IMR-90 (cell line): ENCODE measurements at regions not wholly inside any gene's neighbourhood (a gene's known extent, or its start where the extent isn't known, plus 50 kb on each side); places are given as distances from the start of the nearest gene placed in this dataset.

Experiments used
- ATAC-seq: fragments of 200-7000 bp; cut with Tn5 transposase; 2 replicates; pipeline ENCODE4 v1.9.1; 2020; ENCODE audit warnings: low read depth, mild to moderate bottlenecking, moderate library complexity
- BruUV-seq: library from RNA; stranded (reverse); fragments of 400-500 nt; replicated peaks from 2 replicates; lab custom pipeline; 2021; lab: Mats Ljungman, UMichigan
- CTCF ChIA-PET: fragments of 300-600 bp; formaldehyde crosslinking; extraction: SDS; loops from one replicate; lab custom pipeline; 2021; ENCODE audit warnings: antibody characterized with exemption; lab: Yijun Ruan, JAX
- POLR2A ChIA-PET: fragments of 300-600 bp; sonication (Branson Sonifier 250); formaldehyde crosslinking; loops from one replicate; lab custom pipeline; 2022; ENCODE audit warnings: antibody characterized with exemption; ENCODE audit not compliant: unreplicated experiment; lab: Charles Lee
- DNase-seq: peaks from one replicate; pipeline ENCODE4 v3.0.0; 2013
- H2AFZ ChIP-seq: replicated peaks from 2 replicates; pipeline ENCODE3; 2013; ENCODE audit warnings: low read length, mild to moderate bottlenecking; ENCODE audit not compliant: poor library complexity
- H2AK5ac ChIP-seq: 2 replicates; pipeline ENCODE4 v1.6.1; 2013; ENCODE audit warnings: low read depth, low read length, inconsistent platforms
- H2AK9ac ChIP-seq: replicated peaks from 2 replicates; pipeline ENCODE3; 2013; ENCODE audit warnings: mild to moderate bottlenecking, low read depth, low read length, moderate library complexity; ENCODE audit not compliant: poor library complexity
- H2BK120ac ChIP-seq: 2 replicates; pipeline ENCODE4 v1.6.1; 2013; ENCODE audit warnings: low read depth, low read length, inconsistent platforms
- H2BK15ac ChIP-seq: 3 replicates; pipeline ENCODE4 v1.6.1; 2013; ENCODE audit warnings: low read depth, low read length, inconsistent platforms
- H2BK20ac ChIP-seq: 2 replicates; pipeline ENCODE4 v1.6.1; 2013; ENCODE audit warnings: low read depth, mild to moderate bottlenecking, inconsistent platforms, low read length, moderate library complexity
- H2BK5ac ChIP-seq: 2 replicates; pipeline ENCODE4 v1.6.1; 2013; ENCODE audit warnings: mild to moderate bottlenecking, low read depth, low read length, inconsistent platforms; ENCODE audit not compliant: poor library complexity, severe bottlenecking
- H3K14ac ChIP-seq: replicated peaks from 2 replicates; pipeline ENCODE4 v1.6.1; 2013; ENCODE audit warnings: low read depth, low read length, inconsistent platforms
- H3K18ac ChIP-seq: 2 replicates; pipeline ENCODE4 v1.6.1; 2013; ENCODE audit warnings: low read depth, low read length, control low read depth
- H3K23ac ChIP-seq: 2 replicates; pipeline ENCODE4 v1.6.1; 2013; ENCODE audit warnings: low read depth, low read length, inconsistent platforms
- H3K27ac ChIP-seq: 2 replicates; pipeline ENCODE4 v1.5.1; 2013; ENCODE audit warnings: mild to moderate bottlenecking, control low read depth, low read length; ENCODE audit not compliant: insufficient read depth
- H3K27me3 ChIP-seq: 2 replicates; pipeline ENCODE4 v1.6.1; 2013; ENCODE audit warnings: low read length; ENCODE audit not compliant: control insufficient read depth, insufficient read depth
- H3K36me3 ChIP-seq: 2 replicates; pipeline ENCODE4 v1.6.1; 2013; ENCODE audit warnings: low read length, mixed read lengths; ENCODE audit not compliant: control insufficient read depth, insufficient read depth
- H3K4ac ChIP-seq: 2 replicates; pipeline ENCODE4 v1.6.1; 2013; ENCODE audit warnings: low read depth, low read length, inconsistent platforms
- H3K4me1 ChIP-seq: 2 replicates; pipeline ENCODE4 v1.6.1; 2013; ENCODE audit warnings: low read length, mixed read lengths; ENCODE audit not compliant: control insufficient read depth, insufficient read depth
- H3K4me2 ChIP-seq: 2 replicates; pipeline ENCODE4 v1.6.1; 2013; ENCODE audit warnings: low read depth, mild to moderate bottlenecking, control low read depth, low read length, moderate library complexity
- H3K4me3 ChIP-seq: 2 replicates; pipeline ENCODE4 v1.5.1; 2013; ENCODE audit warnings: low read depth, mild to moderate bottlenecking, control low read depth, low read length, moderate library complexity; ENCODE audit not compliant: insufficient read depth
- H3K56ac ChIP-seq: 2 replicates; pipeline ENCODE4 v1.6.1; 2013; ENCODE audit warnings: low read length, inconsistent platforms; ENCODE audit not compliant: insufficient read depth; ENCODE audit errors: extremely low read depth
- H3K79me1 ChIP-seq, 2 experiments: 2 replicates each; pipeline ENCODE4 v1.6.1; 2013; ENCODE audit warnings: low read length in 2 of 2, inconsistent platforms in 1 of 2, low read depth in 1 of 2
- H3K9ac ChIP-seq: 2 replicates; pipeline ENCODE4 v1.6.1; 2013; ENCODE audit warnings: low read depth, low read length, control low read depth
- H3K9me1 ChIP-seq: 2 replicates; pipeline ENCODE4 v1.6.1; 2013; ENCODE audit warnings: low read length, inconsistent platforms; ENCODE audit not compliant: insufficient read depth
- H3K9me3 ChIP-seq: 2 replicates; pipeline ENCODE4 v1.6.1; 2013; ENCODE audit warnings: low read length; ENCODE audit not compliant: control insufficient read depth, insufficient read depth
- H4K20me1 ChIP-seq: 2 replicates; pipeline ENCODE4 v1.6.1; 2013; ENCODE audit warnings: low read length, inconsistent platforms; ENCODE audit not compliant: insufficient read depth
- H4K5ac ChIP-seq: 2 replicates; pipeline ENCODE4 v1.6.1; 2013; ENCODE audit warnings: mild to moderate bottlenecking, low read depth, low read length, control low read depth
- H4K8ac ChIP-seq, 2 experiments: 2 replicates each; pipeline ENCODE4 v1.6.1; 2013; ENCODE audit warnings: low read depth in 2 of 2, low read length in 2 of 2, control low read depth in 1 of 2, inconsistent platforms in 1 of 2
- H4K91ac ChIP-seq: 2 replicates; pipeline ENCODE4 v1.6.1; 2013; ENCODE audit warnings: low read depth, low read length, inconsistent platforms; ENCODE audit not compliant: insufficient read depth
- CEBPB ChIP-seq: IDR thresholded peaks from 2 replicates; pipeline ENCODE4 v1.6.1; 2012; ENCODE audit warnings: low read depth, low read length, improper control_type of control experiment
- CHD1 ChIP-seq: IDR thresholded peaks from 2 replicates; pipeline ENCODE4 v1.6.1; 2012; ENCODE audit warnings: low read depth, low read length, improper control_type of control experiment
- ELK1 ChIP-seq: fragments of 150-350 bp; IDR thresholded peaks from 2 replicates; pipeline ENCODE4 v1.6.1; 2016; ENCODE audit warnings: low read depth, mild to moderate bottlenecking, low read length, moderate library complexity, borderline replicate concordance
- MAFK ChIP-seq: IDR thresholded peaks from 2 replicates; pipeline ENCODE4 v1.6.1; 2012; ENCODE audit warnings: low read depth, low read length, improper control_type of control experiment
- MAZ ChIP-seq: IDR thresholded peaks from 2 replicates; pipeline ENCODE4 v1.6.1; 2012; ENCODE audit warnings: low read depth, mild to moderate bottlenecking, low read length, improper control_type of control experiment, moderate library complexity, borderline replicate concordance
- NFE2L2 ChIP-seq: fragments of 150-350 bp; IDR thresholded peaks from 2 replicates; pipeline ENCODE4 v1.6.1; 2016; ENCODE audit warnings: low read depth, mild to moderate bottlenecking, low read length
- POLR2A ChIP-seq: IDR thresholded peaks from 2 replicates; pipeline ENCODE4 v1.6.1; 2012; ENCODE audit warnings: mild to moderate bottlenecking, low read depth, low read length
- RAD21 ChIP-seq: IDR thresholded peaks from 2 replicates; pipeline ENCODE4 v1.6.1; 2012; ENCODE audit warnings: low read length, improper control_type of control experiment
- WGBS, 2 experiments: methylation state at CpG; one replicate each; pipeline versions ENCODE4 v1.1.5 to v1.1.7; 2013; ENCODE audit warnings: missing lambda C conversion rate in 2 of 2; ENCODE audit not compliant: insufficient read length in 1 of 2; ENCODE audit errors: extremely low coverage in 2 of 2; 5-methylcytosine and 5-hydroxymethylcytosine counted together
- dilution Hi-C: fragments of 300-500 bp; cut with HindIII; formaldehyde crosslinking; loops from one replicate; pipeline ENCODE4 v1.14.3; 2018; ENCODE audit warnings: low sequenced_read_pairs; ENCODE audit not compliant: unreplicated experiment
- in situ Hi-C: fragments of 300-500 bp; cut with MboI; formaldehyde crosslinking; loops from 3 replicates; pipeline ENCODE4 v1.14.3; 2019; ENCODE audit warnings: low sequenced_read_pairs, inconsistent platforms, mixed read lengths
- intact Hi-C: fragments of 100-400 bp; cut with micrococcal nuclease; formaldehyde crosslinking; loops from 2 replicates; pipeline ENCODE4 v1.10.0; 2022

- H3K23ac ChIP-seq, result no peak overlapping the region
- H3K14ac ChIP-seq, result no peak overlapping the region
- no peaks in the 10 kb centered on the region for H3K27me3 ChIP-seq
- H3K4ac ChIP-seq, result no peak overlapping the region
- no peak overlapping the region for H2AFZ ChIP-seq
- H4K20me1 ChIP-seq, result no peaks in the 10 kb centered on the region
- H3K9me1 ChIP-seq, result no peaks in the 10 kb centered on the region
- ChIA-PET CTCF (interaction anchor here (0.9 kb wide), 1 partner anchor 75 kb away, joined by 3 read pairs; no protein-coding TSS in a partner anchor), POLR2A (no interaction called here)
- H3K36me3 ChIP-seq, result no peaks in the 10 kb centered on the region
- no peak overlapping the region for H4K8ac ChIP-seq
- no peak overlapping the region for H4K91ac ChIP-seq
- no peak overlapping the region for H4K5ac ChIP-seq
- no peaks in the 10 kb centered on the region for H3K79me1 ChIP-seq
- H3K56ac ChIP-seq, result no peak overlapping the region
- DNase-seq (no peak), ATAC-seq (no peak)
- no peak overlapping the region for H2BK5ac ChIP-seq
- TF ChIP-seq ELK1, result no peak
- TF ChIP-seq CEBPB, result no peak
- TF ChIP-seq MAFK, result no peak
- TF ChIP-seq CHD1, result no peak
- TF ChIP-seq MAZ, result no peak
- TF ChIP-seq NFE2L2, result no peak
- no peak for TF ChIP-seq RAD21
- TF ChIP-seq POLR2A, result no peak
- intact Hi-C loops (no loop called here), in situ Hi-C loops (loop anchor here (25.0 kb wide), 1 partner anchor 171 kb away; the partner anchor contains the start of gene IGF1), dilution Hi-C loops (no loop called here)
- H3K4me2 ChIP-seq, result no peak overlapping the region
- no peak overlapping the region for H2AK9ac ChIP-seq
- no peak overlapping the region for H3K27ac ChIP-seq
- no peak overlapping the region for H2AK5ac ChIP-seq
- BruUV-seq, result no TSS peak
- no peak overlapping the region for H2BK15ac ChIP-seq
- no peak overlapping the region for H2BK120ac ChIP-seq
- H3K9me3 ChIP-seq, result no peaks in the 10 kb centered on the region
- H3K9ac ChIP-seq, result no peak overlapping the region
- H3K4me1 ChIP-seq, result no peaks in the 10 kb centered on the region
- WGBS, 2 experiments, result no CpG with 5 or more reads among the region's 2 CpGs
- no peak overlapping the region for H3K4me3 ChIP-seq
- no peak overlapping the region for H3K18ac ChIP-seq
- no peak overlapping the region for H2BK20ac ChIP-seq
Observed at GRCh38 chr12:102316723-102317122, 119.1 kb upstream of the PMCH start.
